HUES64 (cell line): ENCODE measurements at regions not wholly inside any gene's neighbourhood (a gene's known extent, or its start where the extent isn't known, plus 50 kb on each side); places are given as distances from the start of the nearest gene placed in this dataset.
A peak's percentile ranks its signal among the peaks of the same experiment; 100 is the strongest.
"Not testable (repeated sequence)": the region's sequence is repeated elsewhere in the genome, so short reads cannot be mapped to it uniquely, and the experiment has no call there.

ENCODE experiments used
- H3K27ac ChIP-seq: 2 replicates; pipeline ENCODE4 v1.7.0; 2013; ENCODE audit warnings: low read depth, low read length, inconsistent platforms
- H3K27me3 ChIP-seq: 2 replicates; pipeline ENCODE4 v1.6.1; 2013; ENCODE audit warnings: mild to moderate bottlenecking, low read length; ENCODE audit not compliant: insufficient read depth
- H3K36me3 ChIP-seq: 2 replicates; pipeline ENCODE4 v1.6.1; 2013; ENCODE audit warnings: mild to moderate bottlenecking, low read length; ENCODE audit not compliant: insufficient read depth
- H3K4me1 ChIP-seq: 2 replicates; pipeline ENCODE4 v1.6.1; 2013; ENCODE audit warnings: mild to moderate bottlenecking, low read length, moderate library complexity; ENCODE audit not compliant: insufficient read depth
- H3K4me3 ChIP-seq: 2 replicates; pipeline ENCODE4 v1.5.1; 2013; ENCODE audit warnings: mild to moderate bottlenecking, low read length, moderate library complexity
- H3K9ac ChIP-seq: 2 replicates; pipeline ENCODE4 v1.6.1; 2013; ENCODE audit warnings: mild to moderate bottlenecking, low read depth, low read length
- H3K9me3 ChIP-seq: 2 replicates; pipeline ENCODE4 v1.6.1; 2013; ENCODE audit warnings: low read depth, low read length; ENCODE audit not compliant: insufficient read depth
- WGBS: fragments of 150-250, 120-280 bp; methylation state at CpG from one replicate; pipeline ENCODE4 v1.1.7; 2013; ENCODE audit warnings: missing lambda C conversion rate; 5-methylcytosine and 5-hydroxymethylcytosine counted together

DNA sequence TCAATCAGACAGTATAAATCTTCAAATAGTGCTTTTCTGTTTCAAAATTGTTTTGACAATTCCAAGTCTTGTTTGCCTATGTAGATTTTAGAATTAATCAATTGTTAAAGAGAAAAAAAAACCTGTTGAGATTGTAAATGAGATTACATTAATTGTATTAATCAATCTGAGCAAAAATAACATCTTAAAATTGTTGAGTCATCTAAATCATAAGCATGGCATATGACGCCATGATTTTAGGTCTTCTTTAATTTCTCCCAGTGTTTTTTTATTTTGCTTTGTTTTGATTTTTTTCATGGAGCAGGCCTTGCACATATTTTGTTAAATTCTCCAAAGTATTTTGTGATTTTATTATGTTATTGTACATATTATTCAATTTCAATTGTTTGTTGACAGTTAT is 988.0 kb upstream of the SEMA6A start:
- no peaks in the 10 kb centered on the region for H3K9me3 ChIP-seq
- no peak overlapping the region for H3K27ac ChIP-seq
- no peak overlapping the region for H3K9ac ChIP-seq
- WGBS = no CpG with 5 or more reads among the region's 1 CpG
- H3K27me3 ChIP-seq = no peaks in the 10 kb centered on the region
- no peaks in the 10 kb centered on the region for H3K4me1 ChIP-seq
- H3K36me3 ChIP-seq = no peaks in the 10 kb centered on the region
- H3K4me3 ChIP-seq = no peak overlapping the region

DNA sequence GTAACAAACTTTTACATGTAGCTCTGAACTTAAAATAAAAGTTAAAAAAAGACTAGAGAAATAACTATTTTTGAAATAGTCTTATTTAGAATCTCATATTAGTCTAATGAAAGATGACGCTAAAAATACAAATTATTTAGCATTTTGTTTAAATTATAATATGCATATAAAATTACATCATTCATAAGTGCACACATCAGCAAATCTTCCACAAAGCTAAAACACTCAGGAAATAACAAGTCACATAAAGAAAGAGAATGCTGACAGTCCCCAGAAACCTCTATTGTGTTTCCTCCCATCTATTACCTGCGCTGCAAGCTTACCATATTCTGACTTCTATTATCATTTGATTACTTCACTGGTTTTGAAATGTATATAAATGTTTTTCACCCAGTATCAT is 986.9 kb upstream of the SEMA6A start:
- H3K4me3 ChIP-seq = no peak overlapping the region
- no peak overlapping the region for H3K9ac ChIP-seq
- no CpG with 5 or more reads among the region's 2 CpGs for WGBS
- H3K36me3 ChIP-seq = no peaks in the 10 kb centered on the region
- H3K27me3 ChIP-seq = no peaks in the 10 kb centered on the region
- H3K4me1 ChIP-seq = no peaks in the 10 kb centered on the region
- H3K9me3 ChIP-seq = no peaks in the 10 kb centered on the region
- no peak overlapping the region for H3K27ac ChIP-seq

DNA sequence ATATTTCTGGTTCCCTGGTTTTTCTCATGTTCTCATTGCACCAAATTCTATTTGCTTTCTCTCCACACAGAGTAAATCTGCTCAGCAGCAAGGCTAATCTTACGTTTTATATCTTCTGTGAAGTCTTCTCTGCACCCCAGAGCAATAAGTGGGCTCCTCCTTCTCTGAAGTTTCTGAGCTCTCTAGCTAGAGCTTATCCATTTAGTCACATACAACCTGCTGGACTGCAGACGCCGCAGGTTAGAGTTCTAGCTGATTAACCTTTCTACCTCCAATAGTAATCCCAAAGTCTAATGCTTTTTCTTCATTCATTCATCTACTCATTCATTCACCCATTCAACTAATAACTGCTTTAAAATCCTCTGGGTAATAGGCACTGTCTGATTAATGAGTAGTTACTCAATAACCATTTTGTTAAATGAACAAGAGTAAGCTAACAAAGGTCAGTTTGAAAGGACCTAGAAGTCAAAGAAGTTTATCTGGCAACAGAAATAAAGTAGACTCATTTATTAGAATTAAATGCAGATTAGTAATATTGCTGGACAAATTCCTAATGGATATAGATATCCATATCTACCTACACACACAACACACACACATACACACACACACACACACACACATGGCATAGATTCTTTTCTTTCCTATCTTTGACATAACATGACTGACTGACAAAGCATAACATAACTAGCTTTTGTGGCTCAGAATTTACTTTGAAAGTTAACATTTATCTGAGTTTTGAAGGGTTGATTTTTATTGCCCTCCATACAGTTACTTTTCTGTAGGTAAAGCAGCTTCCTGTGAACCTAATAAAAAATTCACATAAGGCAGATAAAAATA is 984.6 kb upstream of the SEMA6A start:
- H3K4me1 ChIP-seq = no peaks in the 10 kb centered on the region
- H3K9ac ChIP-seq = no peak overlapping the region
- no peaks in the 10 kb centered on the region for H3K27me3 ChIP-seq
- H3K36me3 ChIP-seq = no peaks in the 10 kb centered on the region
- no peaks in the 10 kb centered on the region for H3K9me3 ChIP-seq
- 89% methylated on average over 3 of the region's 3 CpGs for WGBS
- no peak overlapping the region for H3K4me3 ChIP-seq
- no peak overlapping the region for H3K27ac ChIP-seq

DNA sequence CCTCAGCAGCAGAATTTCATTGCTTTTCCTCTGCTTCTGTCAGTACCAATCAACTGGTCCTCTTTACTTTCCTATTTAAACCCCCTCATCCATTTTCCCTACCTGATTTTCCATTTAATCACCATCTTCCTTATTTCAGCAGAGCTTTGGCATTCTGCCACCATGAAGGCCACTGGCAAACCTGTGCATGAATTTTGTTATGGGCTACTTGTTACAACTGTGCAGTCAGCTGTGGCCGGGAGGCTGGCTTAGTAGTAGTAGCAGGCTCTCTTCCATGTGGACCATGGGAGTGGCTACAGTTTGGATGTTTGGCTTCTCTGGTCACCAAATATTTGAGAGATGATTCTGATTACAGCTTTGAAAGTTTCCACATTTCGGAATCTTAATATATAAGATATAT is 976.6 kb upstream of the SEMA6A start:
- H3K4me1 ChIP-seq = no peaks in the 10 kb centered on the region
- H3K4me3 ChIP-seq = no peak overlapping the region
- H3K27ac ChIP-seq = no peak overlapping the region
- H3K9ac ChIP-seq = no peak overlapping the region
- H3K9me3 ChIP-seq = no peaks in the 10 kb centered on the region
- no peaks in the 10 kb centered on the region for H3K36me3 ChIP-seq
- WGBS = 95% methylated on average over 1 of the region's 2 CpGs
- no peaks in the 10 kb centered on the region for H3K27me3 ChIP-seq

DNA sequence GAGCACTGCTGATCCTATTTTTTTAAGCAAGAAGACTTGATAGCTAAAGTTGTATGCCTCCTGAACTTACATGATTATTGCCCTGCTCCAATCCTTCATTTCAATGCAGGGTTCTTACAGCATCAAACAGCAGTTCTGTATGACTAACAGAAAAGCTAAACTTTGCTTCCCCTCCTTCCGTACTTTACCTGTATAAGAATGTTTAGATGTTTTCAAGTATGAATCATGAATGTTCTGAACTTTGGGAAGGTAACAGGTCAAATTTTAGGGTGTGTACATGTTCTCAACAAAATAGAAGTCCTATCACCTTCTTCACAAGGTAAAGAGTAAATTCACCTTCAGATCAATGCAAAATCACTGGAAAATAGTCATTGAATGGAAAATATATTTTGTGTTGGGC is 972.6 kb upstream of the SEMA6A start:
- Histone ChIP-seq H3K36me3 (no peaks in the 10 kb centered on the region), H3K4me1 (no peaks in the 10 kb centered on the region), H3K27ac (no peak overlapping the region), H3K9ac (no peak overlapping the region), H3K9me3 (no peaks in the 10 kb centered on the region), H3K27me3 (no peaks in the 10 kb centered on the region), H3K4me3 (no peak overlapping the region)
- WGBS = no CpG with 5 or more reads among the region's 1 CpG

DNA sequence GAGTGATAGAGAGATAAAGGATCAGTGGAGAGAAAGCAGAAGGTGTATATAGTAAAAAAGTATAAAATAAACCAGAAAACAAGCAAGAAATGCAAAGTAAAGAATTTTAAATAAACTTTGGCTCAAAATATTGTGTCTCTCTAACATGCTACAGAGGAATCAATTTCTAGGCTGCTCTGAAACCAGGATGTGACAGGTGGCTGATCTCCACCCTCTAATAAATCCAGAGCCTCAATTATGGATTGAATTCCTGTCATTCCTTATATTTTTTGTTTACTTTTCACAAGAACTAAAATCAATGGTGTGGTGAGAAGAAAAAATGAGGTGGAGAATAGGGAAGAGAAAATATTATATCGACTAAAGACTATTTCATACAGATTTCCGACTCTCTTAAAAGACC is 965.1 kb upstream of the SEMA6A start:
- Histone ChIP-seq H3K27ac (no peak overlapping the region), H3K9ac (no peak overlapping the region), H3K36me3 (no peaks in the 10 kb centered on the region), H3K9me3 (no peaks in the 10 kb centered on the region), H3K4me3 (no peak overlapping the region), H3K4me1 (no peaks in the 10 kb centered on the region), H3K27me3 (no peaks in the 10 kb centered on the region)
- WGBS = no CpG with 5 or more reads among the region's 2 CpGs

DNA sequence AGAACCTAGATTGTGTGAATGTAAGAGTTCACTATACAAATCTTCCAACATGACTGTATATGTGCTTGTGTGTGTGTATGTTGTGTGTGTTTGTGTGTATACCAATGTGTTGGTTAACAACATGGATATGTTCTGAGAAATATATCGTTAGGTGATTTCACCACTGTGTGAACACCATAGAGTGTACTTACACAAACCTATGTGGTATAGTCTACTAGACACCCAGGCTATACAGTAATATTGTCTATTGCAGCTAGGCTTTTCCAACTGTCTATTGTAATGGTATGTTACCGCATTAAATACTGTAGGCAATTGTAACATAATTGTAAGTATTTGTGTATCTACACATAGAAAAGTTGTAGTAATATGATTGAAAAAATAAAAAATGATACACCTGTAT is 959.2 kb upstream of the SEMA6A start:
- no peaks in the 10 kb centered on the region for H3K36me3 ChIP-seq
- WGBS = 90% methylated on average over 1 of the region's 2 CpGs
- H3K4me1 ChIP-seq = no peaks in the 10 kb centered on the region
- no peaks in the 10 kb centered on the region for H3K9me3 ChIP-seq
- H3K27me3 ChIP-seq = no peaks in the 10 kb centered on the region
- H3K9ac ChIP-seq = no peak overlapping the region
- H3K4me3 ChIP-seq = no peak overlapping the region
- H3K27ac ChIP-seq = no peak overlapping the region

DNA sequence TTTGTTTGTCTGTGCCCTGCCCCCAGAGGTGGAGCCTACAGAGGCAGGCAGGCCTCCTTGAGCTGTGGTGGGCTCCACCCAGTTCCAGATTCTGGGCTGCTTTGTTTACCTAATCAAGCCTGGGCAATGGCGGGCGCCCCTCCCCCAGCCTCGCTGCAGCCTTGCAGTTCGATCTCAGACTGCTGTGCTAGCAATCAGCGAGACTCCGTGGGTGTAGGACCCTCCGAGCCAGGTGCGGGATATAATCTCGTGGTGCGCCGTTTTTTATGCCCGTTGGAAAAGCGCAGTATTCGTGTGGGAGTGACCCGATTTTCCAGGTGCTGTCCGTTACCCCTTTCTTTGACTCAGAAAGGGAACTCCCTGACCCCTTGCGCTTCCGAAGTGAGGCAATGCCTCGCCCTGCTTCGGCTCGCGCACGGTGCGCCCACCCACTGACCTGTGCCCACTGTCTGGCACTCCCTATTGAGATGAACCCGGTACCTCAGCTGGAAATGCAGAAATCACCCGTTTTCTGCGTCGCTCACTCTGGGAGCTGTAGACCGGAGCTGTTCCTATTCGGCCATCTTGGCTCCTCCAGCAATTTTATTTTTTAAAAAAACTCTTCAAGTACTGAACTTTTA is 958.5 kb upstream of the SEMA6A start:
- 96% methylated on average over 30 of the region's 30 CpGs for WGBS
- H3K27me3 ChIP-seq, H3K27ac ChIP-seq, H3K4me1 ChIP-seq, H3K9me3 ChIP-seq, H3K4me3 ChIP-seq, H3K36me3 ChIP-seq: not testable (repeated sequence)
- H3K9ac ChIP-seq = 0 out of 2 replicates have a peak overlapping the region, but pooled peaks have one; percentile 36

DNA sequence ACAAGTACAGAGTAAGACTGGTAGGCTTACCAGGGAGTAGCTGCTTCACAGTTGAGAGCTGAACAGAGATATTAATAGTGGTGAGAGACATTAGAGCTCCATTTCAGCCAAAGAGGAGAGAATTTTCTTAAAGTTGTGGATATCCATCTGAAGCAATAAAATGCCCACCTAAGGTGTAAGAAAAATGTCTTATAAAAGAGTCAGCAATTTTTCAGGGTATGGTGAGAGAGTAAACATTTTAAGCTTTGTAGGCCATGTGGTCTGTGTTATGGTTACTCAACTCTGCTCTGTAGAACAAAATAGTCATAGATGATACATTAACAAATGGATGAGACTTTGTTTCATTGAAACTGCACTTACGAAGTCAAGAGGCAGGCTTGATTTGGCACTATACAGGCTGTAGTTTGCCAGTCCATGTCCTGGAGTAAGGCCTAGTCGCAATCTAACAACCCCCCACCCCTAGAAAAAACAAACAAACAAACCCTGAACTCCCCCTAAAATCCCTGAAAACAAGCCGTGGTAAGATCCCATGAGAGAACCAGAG is 945.4 kb upstream of the SEMA6A start:
- 92% methylated on average over 3 of the region's 3 CpGs for WGBS
- no peaks in the 10 kb centered on the region for H3K4me1 ChIP-seq
- H3K9me3 ChIP-seq = peaks cover 9% of the 10 kb centered on the region; the same call in 1 of the 2 replicates
- no peak overlapping the region for H3K4me3 ChIP-seq
- H3K27ac ChIP-seq = no peak overlapping the region
- H3K36me3 ChIP-seq = no peaks in the 10 kb centered on the region
- H3K9ac ChIP-seq = no peak overlapping the region
- no peaks in the 10 kb centered on the region for H3K27me3 ChIP-seq

DNA sequence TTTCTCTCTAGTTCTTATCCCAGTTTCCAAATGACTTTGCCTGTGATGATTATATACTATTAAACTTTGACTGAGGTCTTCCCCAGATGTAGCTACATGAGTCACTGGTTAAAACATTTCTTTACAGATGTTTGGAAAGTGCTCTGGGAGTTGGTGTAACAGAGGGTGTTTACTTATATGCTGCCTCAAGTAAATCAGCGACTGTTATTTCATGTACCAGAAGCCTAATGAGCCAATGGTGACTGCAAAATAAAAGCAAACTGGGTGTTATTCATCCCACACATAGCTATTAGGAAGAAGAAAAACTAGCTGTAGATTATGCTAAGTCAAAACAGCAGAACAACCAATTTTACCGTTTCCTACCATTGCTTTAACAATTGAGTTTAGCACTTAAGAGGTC is 929.7 kb upstream of the SEMA6A start:
- Histone ChIP-seq H3K27me3 (no peaks in the 10 kb centered on the region), H3K27ac (no peak overlapping the region), H3K36me3 (no peaks in the 10 kb centered on the region), H3K4me3 (no peak overlapping the region), H3K4me1 (no peaks in the 10 kb centered on the region), H3K9me3 (no peaks in the 10 kb centered on the region), H3K9ac (no peak overlapping the region)
- WGBS = 100% methylated on average over 2 of the region's 2 CpGs

DNA sequence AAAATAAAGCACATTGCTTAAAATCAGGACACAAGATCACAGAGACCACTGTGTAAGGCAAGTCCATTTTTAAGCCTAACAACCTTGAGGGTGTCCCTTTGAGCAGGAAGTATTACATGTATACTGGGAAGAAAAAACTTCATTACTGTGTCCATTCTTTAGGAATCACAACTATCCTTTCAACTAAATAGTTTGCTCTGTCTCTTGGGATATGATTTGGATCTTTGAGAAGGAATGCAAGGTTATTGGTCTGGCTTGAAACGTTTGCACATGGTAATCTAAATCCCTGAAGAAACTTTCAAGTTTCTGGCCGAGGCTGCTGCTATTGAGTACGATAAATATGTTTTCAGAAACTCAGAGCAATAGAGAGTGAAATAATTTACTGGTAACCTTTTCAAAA is 923.0 kb upstream of the SEMA6A start:
- Histone ChIP-seq H3K4me3 (no peak overlapping the region), H3K27ac (no peak overlapping the region), H3K27me3 (no peaks in the 10 kb centered on the region), H3K4me1 (no peaks in the 10 kb centered on the region), H3K36me3 (no peaks in the 10 kb centered on the region), H3K9ac (no peak overlapping the region), H3K9me3 (no peaks in the 10 kb centered on the region)
- 76% methylated on average over 3 of the region's 3 CpGs for whole genome bisulfite sequencing
